ENCODE measurements at regions not wholly inside any gene's neighbourhood (a gene's known extent, or its start where the extent isn't known, plus 50 kb on each side); places are given as distances from the start of the nearest gene placed in this dataset.
"Not testable (repeated sequence)": the region's sequence is repeated elsewhere in the genome, so short reads cannot be mapped to it uniquely, and the experiment has no call there.

DNA sequence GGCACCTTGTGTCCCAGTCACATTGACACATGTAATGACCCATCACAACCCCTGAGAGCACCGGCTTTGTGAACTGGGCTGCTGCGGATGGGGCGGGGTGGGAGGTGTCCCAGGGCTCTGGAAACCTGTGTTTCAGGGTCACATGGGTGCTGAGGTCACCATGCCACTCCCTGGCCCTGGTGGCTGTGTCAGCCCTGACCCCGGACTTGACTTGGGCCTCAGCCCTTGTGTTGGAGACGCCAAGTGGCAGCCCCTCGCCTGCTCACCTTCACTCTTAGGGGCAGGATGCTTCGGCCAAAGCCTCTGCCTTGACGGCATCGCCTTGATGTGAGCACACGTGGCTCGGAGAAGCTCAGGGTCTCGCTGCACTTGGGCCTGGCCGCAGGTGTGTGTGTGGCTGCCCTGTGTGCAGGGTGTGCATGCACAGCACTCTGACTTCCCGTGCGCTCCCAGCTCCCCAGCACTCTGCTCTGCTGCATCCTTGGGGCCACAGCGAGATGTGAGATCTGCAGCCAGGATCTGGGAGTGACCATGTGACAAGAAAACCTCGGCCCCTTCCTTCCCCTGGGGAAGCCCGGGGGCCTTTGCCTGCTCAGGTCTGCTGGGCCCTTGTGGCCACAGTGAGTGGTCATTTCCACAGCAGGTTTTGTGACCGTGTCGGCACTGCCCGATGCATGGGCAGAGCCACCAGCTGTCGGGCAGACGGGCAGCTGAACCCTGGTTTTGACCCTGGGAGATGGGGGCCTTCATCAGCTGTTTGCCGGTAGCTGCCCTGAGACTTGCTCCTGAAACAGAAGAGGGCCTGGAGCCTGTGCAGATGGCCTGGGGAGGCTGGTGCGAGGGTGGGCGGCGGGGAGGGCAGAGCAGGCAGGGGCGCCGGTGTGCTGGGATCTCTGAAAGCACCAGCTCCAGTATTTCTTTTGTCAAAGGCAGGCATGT is 167.4 kb downstream of the KIF26A start:
- no peak overlapping the region for H3K27ac ChIP-seq
- TF ChIP-seq ZFX (IDR thresholded peaks at IDR 0.05; ENCODE audit: borderline replicate concordance), result no peak
- TF ChIP-seq, protein P1, sequence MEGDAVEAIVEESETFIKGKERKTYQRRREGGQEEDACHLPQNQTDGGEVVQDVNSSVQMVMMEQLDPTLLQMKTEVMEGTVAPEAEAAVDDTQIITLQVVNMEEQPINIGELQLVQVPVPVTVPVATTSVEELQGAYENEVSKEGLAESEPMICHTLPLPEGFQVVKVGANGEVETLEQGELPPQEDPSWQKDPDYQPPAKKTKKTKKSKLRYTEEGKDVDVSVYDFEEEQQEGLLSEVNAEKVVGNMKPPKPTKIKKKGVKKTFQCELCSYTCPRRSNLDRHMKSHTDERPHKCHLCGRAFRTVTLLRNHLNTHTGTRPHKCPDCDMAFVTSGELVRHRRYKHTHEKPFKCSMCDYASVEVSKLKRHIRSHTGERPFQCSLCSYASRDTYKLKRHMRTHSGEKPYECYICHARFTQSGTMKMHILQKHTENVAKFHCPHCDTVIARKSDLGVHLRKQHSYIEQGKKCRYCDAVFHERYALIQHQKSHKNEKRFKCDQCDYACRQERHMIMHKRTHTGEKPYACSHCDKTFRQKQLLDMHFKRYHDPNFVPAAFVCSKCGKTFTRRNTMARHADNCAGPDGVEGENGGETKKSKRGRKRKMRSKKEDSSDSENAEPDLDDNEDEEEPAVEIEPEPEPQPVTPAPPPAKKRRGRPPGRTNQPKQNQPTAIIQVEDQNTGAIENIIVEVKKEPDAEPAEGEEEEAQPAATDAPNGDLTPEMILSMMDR (IDR thresholded peaks at IDR 0.05), result no peak

DNA sequence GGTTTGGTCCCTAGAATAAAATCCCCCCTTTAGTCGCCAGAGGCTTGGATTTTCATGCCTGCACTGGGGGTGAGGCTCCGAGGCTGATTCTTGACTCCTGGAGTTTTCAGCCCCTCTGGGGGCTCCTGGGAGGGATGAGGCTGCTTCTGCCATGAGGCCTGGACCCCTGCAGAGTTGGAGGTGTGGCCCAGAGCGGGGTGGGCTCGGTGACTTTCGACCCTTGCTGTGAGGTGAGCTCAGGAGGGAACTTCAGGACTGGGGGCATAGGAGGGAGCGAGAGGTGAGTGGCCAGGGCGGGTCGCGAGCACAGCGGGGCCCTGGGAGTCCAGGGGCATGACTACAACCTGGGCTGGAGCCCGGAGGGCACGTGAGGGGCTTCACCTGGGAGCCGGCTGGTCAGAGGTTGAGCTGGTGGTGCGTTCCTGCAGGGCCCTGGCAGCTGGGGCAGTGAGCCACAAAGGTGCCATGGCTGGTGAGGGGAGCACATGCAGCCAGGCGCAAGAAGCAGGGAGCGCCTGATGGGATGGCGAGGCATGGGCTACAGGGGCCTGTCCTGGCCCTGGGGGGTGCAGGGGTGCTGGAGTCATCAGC is 168.2 kb downstream of the KIF26A start:
- TF ChIP-seq, protein P1 (IDR thresholded peaks at IDR 0.05), result no peak
- TF ChIP-seq ZFX (IDR thresholded peaks at IDR 0.05; ENCODE audit: borderline replicate concordance), result no peak
- H3K27ac ChIP-seq, result no peak overlapping the region

DNA sequence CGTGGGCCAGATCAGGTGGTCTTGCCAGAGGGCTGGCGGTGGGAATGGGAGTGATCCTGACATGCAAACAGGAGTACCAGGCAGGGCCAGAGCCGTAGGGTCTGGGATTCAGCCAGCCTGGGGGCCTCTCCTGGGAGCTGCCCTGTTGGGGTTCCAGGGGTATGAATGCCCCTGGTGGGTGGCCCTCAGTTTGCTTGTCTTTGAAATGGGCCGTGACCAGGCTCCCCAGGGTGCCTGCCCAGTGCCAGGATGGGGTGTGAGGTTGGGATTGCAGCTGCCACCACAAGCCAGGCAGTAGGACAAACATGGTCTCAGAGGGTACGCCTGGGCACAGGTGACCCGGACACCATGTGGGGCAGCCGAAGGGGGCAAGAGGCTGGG is 168.8 kb downstream of the KIF26A start:
- no peak overlapping the region for H3K27ac ChIP-seq
- TF ChIP-seq ZFX (IDR thresholded peaks at IDR 0.05; ENCODE audit: borderline replicate concordance), result no peak
- TF ChIP-seq, protein P1 (IDR thresholded peaks at IDR 0.05), result no peak

DNA sequence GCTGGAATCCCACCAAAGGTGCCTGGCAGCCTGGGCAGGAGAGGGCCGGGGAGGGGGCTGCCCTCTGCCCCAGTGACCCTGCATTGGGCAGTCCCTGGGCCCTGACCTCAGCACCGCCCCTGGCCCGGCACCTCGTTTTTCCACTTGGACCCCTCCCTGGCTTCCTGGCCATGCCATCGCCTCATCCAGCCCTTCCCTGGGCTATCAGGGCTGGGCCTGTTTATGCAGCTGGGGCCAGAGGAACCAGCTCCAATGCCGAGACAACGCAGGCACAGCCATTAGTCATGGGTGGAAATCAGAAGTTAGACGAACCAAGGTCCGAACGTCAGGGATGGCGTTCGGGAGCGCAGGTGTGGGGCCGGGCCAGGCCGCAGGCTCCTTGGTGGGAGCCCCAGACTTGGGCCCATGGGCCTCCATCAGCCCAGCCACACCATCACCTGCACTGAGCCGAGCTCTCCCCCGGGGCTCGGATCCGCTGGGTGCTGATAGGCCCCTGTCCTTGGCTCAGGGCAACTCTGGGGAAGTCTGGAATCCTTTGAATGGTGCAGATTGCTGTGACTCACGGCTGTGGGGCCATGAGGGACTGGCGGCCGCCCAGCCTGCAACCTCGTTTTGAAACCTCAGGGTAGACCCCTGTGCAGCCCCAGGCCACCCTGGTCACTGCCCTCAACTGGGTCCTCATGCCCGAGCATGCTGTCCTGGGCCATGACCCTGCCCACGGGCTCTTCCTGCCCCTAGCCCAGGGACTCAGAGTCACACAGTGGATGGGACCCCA is 169.4 kb downstream of the KIF26A start:
- TF ChIP-seq, protein P1 (IDR thresholded peaks at IDR 0.05), result no peak
- no peak for TF ChIP-seq ZFX (IDR thresholded peaks at IDR 0.05; ENCODE audit: borderline replicate concordance)
- no peak overlapping the region for H3K27ac ChIP-seq

DNA sequence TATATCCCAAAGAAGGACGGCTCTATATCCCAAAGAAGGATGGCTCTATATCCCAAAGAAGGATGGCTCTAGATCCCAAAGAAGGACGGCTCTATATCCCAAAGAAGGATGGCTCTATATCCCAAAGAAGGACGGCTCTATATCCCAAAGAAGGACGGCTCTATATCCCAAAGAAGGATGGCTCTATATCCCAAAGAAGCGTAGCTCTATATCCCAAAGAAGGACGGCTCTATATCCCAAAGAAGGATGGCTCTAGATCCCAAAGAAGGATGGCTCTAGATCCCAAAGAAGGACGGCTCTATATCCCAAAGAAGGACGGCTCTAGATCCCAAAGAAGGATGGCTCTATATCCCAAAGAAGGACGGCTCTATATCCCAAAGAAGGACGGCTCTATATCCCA is 170.1 kb downstream of the KIF26A start:
- not testable (repeated sequence) for H3K27ac ChIP-seq

DNA sequence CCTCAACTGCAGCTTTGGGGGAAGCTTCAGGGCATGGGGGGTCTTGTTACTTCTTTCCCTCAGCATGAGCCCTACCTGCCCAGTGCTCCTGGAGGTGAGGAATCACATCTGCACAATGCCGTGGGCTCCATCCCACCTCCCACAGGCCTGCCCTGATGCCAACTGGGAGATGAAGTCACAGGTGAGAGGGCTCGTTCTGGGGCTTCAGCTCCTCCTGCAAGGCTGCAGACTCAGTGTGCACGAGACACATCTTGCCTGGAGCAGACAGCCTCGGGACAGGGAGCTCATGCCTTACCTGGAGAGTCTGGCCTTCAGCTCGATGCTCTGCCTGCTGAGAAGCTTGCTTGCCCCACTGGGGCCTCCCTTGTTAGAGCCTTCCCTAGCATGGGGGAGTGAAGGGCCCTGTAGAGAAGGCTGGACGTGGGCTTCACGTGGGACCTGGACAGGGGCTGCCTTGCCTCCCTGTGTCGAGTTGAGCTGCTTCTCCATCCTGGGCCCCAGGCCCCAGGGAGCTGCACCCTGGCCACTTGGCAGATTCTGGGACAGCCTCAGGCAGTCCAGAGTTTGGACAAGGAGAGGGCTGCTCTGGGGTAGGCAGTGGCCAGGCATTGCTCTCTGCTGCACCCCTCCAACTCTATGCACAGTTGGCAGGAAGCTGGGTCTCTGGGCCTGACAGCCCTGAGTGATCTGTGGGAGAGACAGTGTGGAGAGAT is 171.4 kb downstream of the KIF26A start:
- TF ChIP-seq ZFX (IDR thresholded peaks at IDR 0.05; ENCODE audit: borderline replicate concordance), result no peak
- TF ChIP-seq, protein P1 (IDR thresholded peaks at IDR 0.05), result no peak
- H3K27ac ChIP-seq, result no peak overlapping the region

DNA sequence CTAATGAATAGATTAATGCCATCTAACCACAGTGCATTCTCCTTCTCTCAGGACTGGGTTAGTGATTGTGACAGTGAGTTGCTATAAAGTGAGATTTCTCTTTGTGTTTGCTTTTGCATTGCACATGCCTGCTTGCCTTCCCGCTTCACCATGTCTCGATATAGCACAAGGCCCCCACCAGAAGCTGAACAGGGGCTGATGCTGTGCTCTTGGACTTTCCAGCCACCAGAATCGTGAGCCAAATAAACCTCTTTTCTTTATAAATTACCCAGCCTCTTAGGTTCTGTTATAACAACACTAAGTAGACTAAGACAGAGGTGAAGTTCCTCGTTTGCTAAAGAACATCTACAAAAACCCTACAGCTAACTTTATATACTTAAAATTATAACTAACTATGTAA is 173.0 kb downstream of the KIF26A start:
- TF ChIP-seq, protein P1 (IDR thresholded peaks at IDR 0.05), result no peak
- TF ChIP-seq ZFX (IDR thresholded peaks at IDR 0.05; ENCODE audit: borderline replicate concordance), result no peak

More for the DNA sequence above, 173.0 kb downstream of the KIF26A start:
- H3K27ac ChIP-seq, result no peak overlapping the region

Measured in 22Rv1 (cell line).